GM12878 (cell line): ENCODE measurements at regions not wholly inside any gene's neighbourhood (a gene's known extent, or its start where the extent isn't known, plus 50 kb on each side); places are given as distances from the start of the nearest gene placed in this dataset.

Experiments used
- ATAC-seq: fragments of 200-7000 bp; cut with Tn5 transposase; 3 replicates; pipeline ENCODE4 v1.9.1; 2020; ENCODE audit warnings: mild to moderate bottlenecking, moderate library complexity
- BruUV-seq: library from RNA; stranded (reverse); fragments of 400-500 nt; replicated peaks from 2 replicates; lab custom pipeline; 2021; lab: Mats Ljungman, UMichigan
- CTCF ChIA-PET: fragments of 300-600 bp; sonication (Branson Sonifier 250); formaldehyde crosslinking; extraction: SDS; loops from one replicate; lab custom pipeline; 2021; ENCODE audit warnings: inconsistent platforms; lab: Yijun Ruan, JAX
- POLR2A ChIA-PET: fragments of 350-600 bp; formaldehyde crosslinking; extraction: SDS; loops from one replicate; lab custom pipeline; 2021; ENCODE audit warnings: inconsistent platforms; lab: Charles Lee
- RAD21 ChIA-PET: fragments of 300-600 bp; sonication (Branson Sonifier 250); formaldehyde crosslinking; loops from one replicate; lab custom pipeline; 2023; ENCODE audit warnings: antibody characterized with exemption; ENCODE audit not compliant: unreplicated experiment; lab: Charles Lee
- SMC1A ChIA-PET: fragments of 300-600 bp; sonication (Branson Sonifier 250); formaldehyde crosslinking; loops from one replicate; lab custom pipeline; 2023; ENCODE audit not compliant: unreplicated experiment, uncharacterized antibody; lab: Charles Lee
- DNase-seq: peaks from one replicate; pipeline ENCODE4 v3.0.0-alpha.2; 2011; ENCODE audit warnings: low read depth, low spot score
- FAIRE-seq: peaks from 3 replicates; lab custom pipeline; 2011; peaks lifted over from hg19 to GRCh38; lab: Jason Lieb, UNC
- H2AFZ ChIP-seq: 2 replicates; pipeline ENCODE4 v1.6.0; 2011; ENCODE audit warnings: low read depth, low read length, control low read depth; ENCODE audit not compliant: control insufficient read depth
- H3K27ac ChIP-seq: 2 replicates; pipeline ENCODE4 v1.5.1; 2011; ENCODE audit warnings: control low read depth; ENCODE audit not compliant: control insufficient read depth, insufficient read depth
- H3K27me3 ChIP-seq, 2 experiments: replicated peaks in 1 of 2; 2 replicates each; pipeline versions ENCODE4 v1.6.0 to v1.6.1; 2011; ENCODE audit warnings: low read length in 1 of 2; ENCODE audit not compliant: control insufficient read depth in 2 of 2, insufficient read depth in 2 of 2
- H3K36me3 ChIP-seq, 2 experiments: 2 replicates each; pipeline ENCODE4 v1.5.1; 2011; ENCODE audit warnings: low read length in 1 of 2; ENCODE audit not compliant: control insufficient read depth in 2 of 2, insufficient read depth in 2 of 2
- H3K4me1 ChIP-seq: 2 replicates; pipeline ENCODE4 v1.6.1; 2011; ENCODE audit warnings: mild to moderate bottlenecking, low read length, moderate library complexity, mixed read lengths; ENCODE audit not compliant: control insufficient read depth, insufficient read depth
- H3K4me2 ChIP-seq: 2 replicates; pipeline ENCODE4 v1.6.0; 2011; ENCODE audit warnings: control low read depth; ENCODE audit not compliant: control insufficient read depth, insufficient read depth
- H3K4me3 ChIP-seq: fragments of 200-600 bp; sonication (generic); 2 replicates; pipeline ENCODE4 v1.5.1; 2016
- H3K79me2 ChIP-seq: 2 replicates; pipeline ENCODE4 v1.6.0; 2011; ENCODE audit warnings: low read length; ENCODE audit not compliant: control insufficient read depth, insufficient read depth
- H3K9ac ChIP-seq: 2 replicates; pipeline ENCODE4 v1.8.0; 2011; ENCODE audit warnings: low read length, control low read depth, mixed read lengths; ENCODE audit not compliant: control insufficient read depth, insufficient read depth
- H3K9me3 ChIP-seq: replicated peaks from 3 replicates; pipeline ENCODE4 v1.5.1; 2011; ENCODE audit warnings: mild to moderate bottlenecking, low read length; ENCODE audit not compliant: control insufficient read depth, insufficient read depth
- H4K20me1 ChIP-seq: 2 replicates; pipeline ENCODE4 v1.6.0; 2011; ENCODE audit not compliant: control insufficient read depth, insufficient read depth
- FOS ChIP-seq: IDR thresholded peaks from 3 replicates; pipeline ENCODE4 v1.6.1; 2011; ENCODE audit warnings: borderline replicate concordance; ENCODE audit not compliant: insufficient read length; ENCODE audit errors: extremely low read depth
- FOXM1 ChIP-seq: IDR thresholded peaks from 2 replicates; pipeline ENCODE4 v1.6.1; 2012; ENCODE audit warnings: low read depth, mild to moderate bottlenecking, inconsistent platforms, low read length, moderate library complexity
- IKZF1 ChIP-seq: fragments of 450-650 bp; conservative IDR thresholded peaks from 2 replicates; pipeline ENCODE4 v1.6.1; 2017; ENCODE audit warnings: antibody characterized with exemption, mild to moderate bottlenecking
- MEF2A ChIP-seq: IDR thresholded peaks from 2 replicates; pipeline ENCODE4 v1.6.1; 2011; ENCODE audit warnings: low read depth, mild to moderate bottlenecking, low read length, moderate library complexity; ENCODE audit not compliant: insufficient read depth
- NRF1 ChIP-seq: conservative IDR thresholded peaks from 2 replicates; pipeline ENCODE4 v1.6.1; 2011; ENCODE audit warnings: mild to moderate bottlenecking, low read depth, low read length, improper control_type of control experiment
- POLR2A ChIP-seq: IDR thresholded peaks from 2 replicates; pipeline ENCODE4 v1.6.1; 2011; ENCODE audit warnings: low read depth, mild to moderate bottlenecking, low read length
- RAD21 ChIP-seq: IDR thresholded peaks from 2 replicates; pipeline ENCODE4 v1.6.1; 2011; ENCODE audit warnings: mild to moderate bottlenecking, low read depth, low read length, moderate library complexity; ENCODE audit not compliant: insufficient read depth
- TARDBP ChIP-seq: IDR thresholded peaks from 2 replicates; pipeline ENCODE4 v1.6.1; 2016; ENCODE audit warnings: borderline replicate concordance
- WRNIP1 ChIP-seq: IDR thresholded peaks from 2 replicates; pipeline ENCODE4 v1.6.1; 2011; ENCODE audit warnings: low read depth, low read length, improper control_type of control experiment, borderline replicate concordance
- ZBED1 ChIP-seq: IDR thresholded peaks from 2 replicates; pipeline ENCODE4 v1.6.1; 2016; ENCODE audit warnings: borderline replicate concordance
- ZNF274 ChIP-seq: IDR thresholded peaks from one replicate; pipeline ENCODE4 v1.8.0; 2011; ENCODE audit not compliant: insufficient read length, insufficient read depth
- ZZZ3 ChIP-seq: IDR thresholded peaks from 2 replicates; pipeline ENCODE4 v1.6.1; 2011; ENCODE audit warnings: low read depth; ENCODE audit not compliant: control insufficient read depth, insufficient read length
- WGBS: methylation state at CpG from one replicate; pipeline ENCODE4 v1.1.6; 2016; ENCODE audit warnings: low lambda C conversion rate; ENCODE audit not compliant: insufficient replicate concordance, insufficient coverage; ENCODE audit errors: missing lambda C conversion rate; 5-methylcytosine and 5-hydroxymethylcytosine counted together
- in situ Hi-C: fragments of 300-500 bp; cut with MboI; formaldehyde crosslinking; loops from 9 replicates; pipeline ENCODE4 v1.14.3; 2018; ENCODE audit warnings: mixed read lengths
- intact Hi-C: fragments of 100-400 bp; cut with micrococcal nuclease; formaldehyde crosslinking; loops from one replicate; pipeline ENCODE4 v1.14.2; 2022; ENCODE audit not compliant: unreplicated experiment
- TF ChIP-seq, protein P1 (sequence below): fragments of 450-650 bp; IDR thresholded peaks from 2 replicates; pipeline ENCODE4 v1.6.1; 2016; ENCODE audit warnings: mild to moderate bottlenecking
- TF ChIP-seq, protein P2 (sequence below): IDR thresholded peaks from 2 replicates; pipeline ENCODE4 v1.6.1; 2012; ENCODE audit warnings: low read depth, low read length, improper control_type of control experiment
- TF ChIP-seq, protein P3 (sequence below): IDR thresholded peaks from 2 replicates; pipeline ENCODE4 v1.6.1; 2011; ENCODE audit warnings: low read depth, low read length, improper control_type of control experiment, borderline replicate concordance
- TF ChIP-seq, protein P4 (sequence below): fragments of 450-650 bp; IDR thresholded peaks from 2 replicates; pipeline ENCODE4 v1.6.1; 2017; ENCODE audit warnings: mild to moderate bottlenecking, low read depth, inconsistent platforms; ENCODE audit not compliant: poor library complexity, severe bottlenecking
- TF ChIP-seq, protein P5 (sequence below): IDR thresholded peaks from 2 replicates; pipeline ENCODE4 v1.6.1; 2011; ENCODE audit warnings: low read depth, mild to moderate bottlenecking, low read length, moderate library complexity, borderline replicate concordance; ENCODE audit errors: extremely low read depth
- TF ChIP-seq, protein P6 (sequence below): fragments of 450-650 bp; IDR thresholded peaks from 2 replicates; pipeline ENCODE4 v1.6.1; 2018; ENCODE audit warnings: borderline replicate concordance, mild to moderate bottlenecking; ENCODE audit not compliant: partially characterized antibody

DNA sequence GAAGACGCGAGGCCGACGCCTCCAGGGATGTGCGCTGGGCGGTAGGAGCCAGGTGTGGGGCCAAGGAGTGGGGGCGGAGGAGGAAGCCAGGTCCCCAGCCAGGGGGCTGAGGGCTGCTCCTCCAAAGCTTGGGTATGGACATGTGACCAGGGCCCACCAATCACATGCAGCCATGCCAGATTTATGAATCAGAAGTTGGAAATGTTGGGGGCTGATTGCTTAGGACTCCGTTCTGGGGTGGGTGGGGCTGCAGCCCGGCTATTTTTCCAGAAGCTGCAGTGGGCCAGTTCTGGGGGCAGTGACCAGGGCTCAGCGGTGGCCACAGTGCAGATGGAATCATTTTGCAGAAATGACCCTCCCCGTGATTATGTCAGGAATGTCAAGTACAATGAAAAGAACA is 96.0 kb downstream of the CEBPB start:
- no peaks in the 10 kb centered on the region for H4K20me1 ChIP-seq
- peak; percentile 54 for FAIRE-seq
- SMC1A ChIA-PET, result no interaction called here
- H3K79me2 ChIP-seq, result no peaks in the 10 kb centered on the region
- H3K9me3 ChIP-seq, result no peaks in the 10 kb centered on the region
- CTCF ChIA-PET, result no interaction called here
- BruUV-seq, result no TSS peak
- H3K4me1 ChIP-seq, result peaks cover 24% of the 10 kb centered on the region
- WGBS, result 7% methylated on average over 11 of the region's 11 CpGs
- peak overlapping the region; percentile 59 for H3K27ac ChIP-seq
- H3K27me3 ChIP-seq, result no peaks in the 10 kb centered on the region
- intact Hi-C loops, result loop anchor here (5.0 to 10.0 kb wide), 2 partner anchors 98 to 176 kb away; no protein-coding TSS in a partner anchor
- DNase-seq, result no peak
- H3K36me3 ChIP-seq, result no peaks in the 10 kb centered on the region
- peak overlapping the region; percentile 73 for H2AFZ ChIP-seq
- ATAC-seq, result peak; percentile 63
- peak overlapping the region; percentile 39 for H3K4me3 ChIP-seq
- peak overlapping the region; percentile 97 for H3K4me2 ChIP-seq
- peak overlapping the region; percentile 42 for H3K9ac ChIP-seq
- POLR2A ChIA-PET, result no interaction called here
- RAD21 ChIA-PET, result no interaction called here
- in situ Hi-C loops, result no loop called here
- TF ChIP-seq FOS (peak; percentile 11), RAD21 (no peak), FOXM1 (no peak), TARDBP (no peak), WRNIP1 (no peak), MEF2A (no peak), POLR2A (no peak), ZZZ3 (no peak), ZNF274 (no peak), IKZF1 (no peak), NRF1 (no peak), ZBED1 (no peak)
- TF ChIP-seq, protein P1, sequence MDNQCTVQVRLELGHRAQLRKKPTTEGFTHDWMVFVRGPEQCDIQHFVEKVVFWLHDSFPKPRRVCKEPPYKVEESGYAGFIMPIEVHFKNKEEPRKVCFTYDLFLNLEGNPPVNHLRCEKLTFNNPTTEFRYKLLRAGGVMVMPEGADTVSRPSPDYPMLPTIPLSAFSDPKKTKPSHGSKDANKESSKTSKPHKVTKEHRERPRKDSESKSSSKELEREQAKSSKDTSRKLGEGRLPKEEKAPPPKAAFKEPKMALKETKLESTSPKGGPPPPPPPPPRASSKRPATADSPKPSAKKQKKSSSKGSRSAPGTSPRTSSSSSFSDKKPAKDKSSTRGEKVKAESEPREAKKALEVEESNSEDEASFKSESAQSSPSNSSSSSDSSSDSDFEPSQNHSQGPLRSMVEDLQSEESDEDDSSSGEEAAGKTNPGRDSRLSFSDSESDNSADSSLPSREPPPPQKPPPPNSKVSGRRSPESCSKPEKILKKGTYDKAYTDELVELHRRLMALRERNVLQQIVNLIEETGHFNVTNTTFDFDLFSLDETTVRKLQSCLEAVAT, result no peak
- TF ChIP-seq, protein P2, sequence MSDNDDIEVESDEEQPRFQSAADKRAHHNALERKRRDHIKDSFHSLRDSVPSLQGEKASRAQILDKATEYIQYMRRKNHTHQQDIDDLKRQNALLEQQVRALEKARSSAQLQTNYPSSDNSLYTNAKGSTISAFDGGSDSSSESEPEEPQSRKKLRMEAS, result no peak
- TF ChIP-seq, protein P3, sequence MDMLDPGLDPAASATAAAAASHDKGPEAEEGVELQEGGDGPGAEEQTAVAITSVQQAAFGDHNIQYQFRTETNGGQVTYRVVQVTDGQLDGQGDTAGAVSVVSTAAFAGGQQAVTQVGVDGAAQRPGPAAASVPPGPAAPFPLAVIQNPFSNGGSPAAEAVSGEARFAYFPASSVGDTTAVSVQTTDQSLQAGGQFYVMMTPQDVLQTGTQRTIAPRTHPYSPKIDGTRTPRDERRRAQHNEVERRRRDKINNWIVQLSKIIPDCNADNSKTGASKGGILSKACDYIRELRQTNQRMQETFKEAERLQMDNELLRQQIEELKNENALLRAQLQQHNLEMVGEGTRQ, result peak; percentile 33
- TF ChIP-seq, protein P4, sequence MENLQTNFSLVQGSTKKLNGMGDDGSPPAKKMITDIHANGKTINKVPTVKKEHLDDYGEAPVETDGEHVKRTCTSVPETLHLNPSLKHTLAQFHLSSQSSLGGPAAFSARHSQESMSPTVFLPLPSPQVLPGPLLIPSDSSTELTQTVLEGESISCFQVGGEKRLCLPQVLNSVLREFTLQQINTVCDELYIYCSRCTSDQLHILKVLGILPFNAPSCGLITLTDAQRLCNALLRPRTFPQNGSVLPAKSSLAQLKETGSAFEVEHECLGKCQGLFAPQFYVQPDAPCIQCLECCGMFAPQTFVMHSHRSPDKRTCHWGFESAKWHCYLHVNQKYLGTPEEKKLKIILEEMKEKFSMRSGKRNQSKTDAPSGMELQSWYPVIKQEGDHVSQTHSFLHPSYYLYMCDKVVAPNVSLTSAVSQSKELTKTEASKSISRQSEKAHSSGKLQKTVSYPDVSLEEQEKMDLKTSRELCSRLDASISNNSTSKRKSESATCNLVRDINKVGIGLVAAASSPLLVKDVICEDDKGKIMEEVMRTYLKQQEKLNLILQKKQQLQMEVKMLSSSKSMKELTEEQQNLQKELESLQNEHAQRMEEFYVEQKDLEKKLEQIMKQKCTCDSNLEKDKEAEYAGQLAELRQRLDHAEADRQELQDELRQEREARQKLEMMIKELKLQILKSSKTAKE, result no peak
- TF ChIP-seq, protein P5, sequence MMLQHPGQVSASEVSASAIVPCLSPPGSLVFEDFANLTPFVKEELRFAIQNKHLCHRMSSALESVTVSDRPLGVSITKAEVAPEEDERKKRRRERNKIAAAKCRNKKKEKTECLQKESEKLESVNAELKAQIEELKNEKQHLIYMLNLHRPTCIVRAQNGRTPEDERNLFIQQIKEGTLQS, result peak; percentile 51; the same call in 1 of the 2 replicates
- TF ChIP-seq, protein P6, sequence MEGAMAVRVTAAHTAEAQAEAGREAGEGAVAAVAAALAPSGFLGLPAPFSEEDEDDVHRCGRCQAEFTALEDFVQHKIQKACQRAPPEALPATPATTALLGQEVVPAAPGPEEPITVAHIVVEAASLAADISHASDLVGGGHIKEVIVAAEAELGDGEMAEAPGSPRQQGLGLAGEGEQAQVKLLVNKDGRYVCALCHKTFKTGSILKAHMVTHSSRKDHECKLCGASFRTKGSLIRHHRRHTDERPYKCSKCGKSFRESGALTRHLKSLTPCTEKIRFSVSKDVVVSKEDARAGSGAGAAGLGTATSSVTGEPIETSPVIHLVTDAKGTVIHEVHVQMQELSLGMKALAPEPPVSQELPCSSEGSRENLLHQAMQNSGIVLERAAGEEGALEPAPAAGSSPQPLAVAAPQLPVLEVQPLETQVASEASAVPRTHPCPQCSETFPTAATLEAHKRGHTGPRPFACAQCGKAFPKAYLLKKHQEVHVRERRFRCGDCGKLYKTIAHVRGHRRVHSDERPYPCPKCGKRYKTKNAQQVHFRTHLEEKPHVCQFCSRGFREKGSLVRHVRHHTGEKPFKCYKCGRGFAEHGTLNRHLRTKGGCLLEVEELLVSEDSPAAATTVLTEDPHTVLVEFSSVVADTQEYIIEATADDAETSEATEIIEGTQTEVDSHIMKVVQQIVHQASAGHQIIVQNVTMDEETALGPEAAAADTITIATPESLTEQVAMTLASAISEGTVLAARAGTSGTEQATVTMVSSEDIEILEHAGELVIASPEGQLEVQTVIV, result no peak
